ENCODE measurements at regions not wholly inside any gene's neighbourhood (a gene's known extent, or its start where the extent isn't known, plus 50 kb on each side); places are given as distances from the start of the nearest gene placed in this dataset.

DNA sequence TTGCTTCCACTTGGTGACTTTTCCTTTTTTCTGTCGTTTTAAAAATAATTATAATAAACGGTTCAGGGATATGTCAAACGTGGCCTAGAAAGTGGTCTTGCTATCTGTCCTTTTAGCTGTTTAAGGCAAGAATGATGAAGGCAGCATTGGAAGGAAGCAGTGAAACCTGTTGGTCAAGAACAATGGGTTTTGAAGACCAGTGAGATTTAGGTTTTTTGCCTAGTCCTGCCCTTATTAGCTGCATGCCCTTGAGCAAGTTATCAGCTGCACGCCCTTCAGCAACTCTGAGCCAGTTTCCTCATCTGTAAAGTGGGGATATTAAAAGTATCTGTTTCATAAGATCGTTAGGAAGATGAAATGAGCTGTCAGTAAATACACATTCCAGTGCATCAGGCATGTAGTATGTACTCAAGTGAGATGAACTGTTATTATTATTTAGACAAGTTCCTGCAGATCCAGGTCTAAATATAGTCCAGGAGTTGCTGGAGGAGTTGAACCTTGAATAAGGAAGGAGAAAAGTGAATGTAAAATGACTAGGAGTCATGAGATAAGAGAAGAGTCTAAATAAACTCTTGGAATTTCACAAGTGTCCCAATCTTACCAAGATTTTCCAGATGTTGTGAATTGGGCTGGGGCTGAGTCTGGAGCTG, 90.8 kb upstream of the HSD17B12 start:
- no peak for TF ChIP-seq CTCF (IDR thresholded peaks at IDR 0.05)

DNA sequence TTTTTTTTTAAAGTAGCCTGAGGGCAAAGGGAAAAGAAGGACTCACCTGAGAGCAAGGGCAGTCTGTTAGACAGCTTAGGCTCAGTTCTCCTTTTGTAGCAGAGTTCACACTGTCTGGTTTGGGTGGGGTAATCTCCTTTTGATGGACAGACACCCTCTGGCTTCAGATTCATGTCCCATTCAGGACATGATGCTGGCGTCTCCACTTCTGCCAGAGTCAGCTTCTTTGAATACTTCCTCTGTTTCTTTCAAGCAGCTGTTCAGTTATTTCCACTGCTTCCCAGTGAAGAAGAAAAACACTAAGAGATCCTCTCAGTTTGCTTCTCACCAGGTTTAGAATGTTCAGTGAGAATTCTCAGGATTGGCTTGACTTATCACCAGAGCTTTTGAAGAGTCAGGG, 79.0 kb upstream of the HSD17B12 start:
- no peak for TF ChIP-seq CTCF (IDR thresholded peaks at IDR 0.05)

GRCh38 chr11:43602670-43603069, 77.9 kb upstream of the HSD17B12 start:
- no peak for TF ChIP-seq CTCF (IDR thresholded peaks at IDR 0.05)

DNA sequence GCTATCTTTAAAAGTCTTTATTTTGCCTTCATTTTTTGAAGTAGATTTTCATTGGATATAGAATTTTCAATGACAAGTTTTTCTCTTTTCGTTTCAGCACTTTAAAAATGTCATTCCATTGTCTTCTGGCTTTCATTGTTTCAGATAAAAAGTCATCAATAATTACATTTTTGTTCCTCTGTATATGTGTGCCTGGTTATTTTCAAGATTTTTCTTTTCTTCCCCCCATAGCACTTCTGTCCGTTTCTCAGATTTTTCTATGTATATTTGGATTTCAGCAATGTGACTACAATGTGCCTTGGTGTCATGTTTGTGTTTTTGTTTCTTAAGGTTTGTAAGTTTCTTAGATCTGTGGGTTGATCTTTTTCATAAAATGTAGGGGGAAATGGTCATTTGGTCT, 66.3 kb upstream of the HSD17B12 start:
- no peak for TF ChIP-seq CTCF (IDR thresholded peaks at IDR 0.05)

DNA sequence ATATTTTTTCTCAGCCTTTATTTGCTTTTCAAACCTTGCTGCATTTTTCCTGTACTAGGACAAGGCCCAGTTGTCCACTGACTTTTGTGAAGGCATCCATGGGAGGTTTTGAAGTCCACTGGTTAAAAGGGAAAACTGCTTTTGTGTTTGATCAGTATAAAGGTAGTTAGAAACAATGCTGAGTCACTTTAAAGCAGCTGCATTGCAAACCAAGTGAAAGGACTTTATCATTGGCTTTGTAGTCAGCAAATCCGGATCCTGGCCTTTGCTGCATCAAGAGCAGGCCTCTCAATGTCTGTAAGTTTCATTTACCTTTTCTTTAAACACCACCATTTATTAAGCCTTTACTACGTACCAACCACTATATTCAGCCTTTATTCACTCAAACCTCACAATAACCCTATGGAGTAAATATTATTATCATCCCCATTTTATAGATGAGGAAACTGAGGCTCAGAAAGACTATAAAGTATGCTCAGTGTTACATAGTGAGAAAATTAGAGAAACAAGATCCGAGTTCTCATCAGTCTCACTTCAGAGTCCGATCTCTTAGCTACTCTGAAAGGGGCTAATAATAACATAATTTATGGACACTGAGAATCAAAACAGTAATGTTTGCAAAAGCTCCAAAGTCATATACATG, 60.6 kb upstream of the HSD17B12 start:
- no peak for TF ChIP-seq CTCF (IDR thresholded peaks at IDR 0.05)

DNA sequence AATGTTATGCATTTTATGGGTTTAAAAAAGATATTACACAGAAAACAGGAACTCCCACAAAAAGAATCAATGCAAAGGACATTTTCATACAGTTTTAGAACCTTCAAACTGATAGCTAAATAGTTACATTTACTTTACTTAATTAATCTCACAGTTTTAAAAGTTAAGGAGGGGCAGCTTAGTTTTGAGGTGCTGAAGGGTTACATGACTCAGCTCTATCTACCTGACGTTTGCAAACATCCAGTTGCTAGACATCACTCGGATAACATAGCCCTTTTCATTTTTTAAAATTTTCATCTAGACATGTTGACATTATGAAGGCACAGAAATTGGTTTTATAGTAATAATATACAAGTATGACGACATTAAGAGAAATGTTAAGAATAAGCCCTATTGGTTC, 53.7 kb upstream of the HSD17B12 start:
- no peak for TF ChIP-seq CTCF (IDR thresholded peaks at IDR 0.05)

Measured in LNCAP (cell line).